ENCODE measurements at regions not wholly inside any gene's neighbourhood (a gene's known extent, or its start where the extent isn't known, plus 50 kb on each side); places are given as distances from the start of the nearest gene placed in this dataset.
"Not testable (repeated sequence)": the region's sequence is repeated elsewhere in the genome, so short reads cannot be mapped to it uniquely, and the experiment has no call there.

- TF ChIP-seq POLR2A (IDR thresholded peaks at IDR 0.05) (no peak), CTCF (IDR thresholded peaks at IDR 0.05) (no peak)
- intact Hi-C loops (cut with DNase I; ENCODE audit: low total_unique reads) = no loop called here
- 39 to 45% methylated on average over 5 of the region's 5 CpGs for WGBS, 2 donors
- H3K4me3 ChIP-seq (ENCODE audit: low read depth, poor library complexity, severe bottlenecking) = no peak overlapping the region
- DNase-seq (ENCODE audit: low spot score in 2 of 2) = no peak
Measured at GRCh38 chr2:5203134-5203755, 488.9 kb upstream of the SOX11 start.

GRCh38 chr2:5206742-5207141 is 485.4 kb upstream of the SOX11 start:
- intact Hi-C loops (cut with DNase I; ENCODE audit: low total_unique reads); DNase-seq (ENCODE audit: low spot score in 2 of 2); H3K4me3 ChIP-seq (ENCODE audit: low read depth, poor library complexity, severe bottlenecking): not testable (repeated sequence)
- 91 to 96% methylated on average over 2 of the region's 2 CpGs for WGBS, 2 donors

- 64 to 65% methylated on average over 8 of the region's 8 CpGs for WGBS, 2 donors
- no peak for TF ChIP-seq POLR2A (IDR thresholded peaks at IDR 0.05)
- TF ChIP-seq CTCF (IDR thresholded peaks at IDR 0.05) = no peak
- intact Hi-C loops (cut with DNase I; ENCODE audit: low total_unique reads) = no loop called here
- H3K4me3 ChIP-seq (ENCODE audit: low read depth, poor library complexity, severe bottlenecking) = no peak overlapping the region
- no peak for DNase-seq (ENCODE audit: low spot score in 2 of 2)
Measured at GRCh38 chr2:5215989-5216607, 476.1 kb upstream of the SOX11 start.

DNA sequence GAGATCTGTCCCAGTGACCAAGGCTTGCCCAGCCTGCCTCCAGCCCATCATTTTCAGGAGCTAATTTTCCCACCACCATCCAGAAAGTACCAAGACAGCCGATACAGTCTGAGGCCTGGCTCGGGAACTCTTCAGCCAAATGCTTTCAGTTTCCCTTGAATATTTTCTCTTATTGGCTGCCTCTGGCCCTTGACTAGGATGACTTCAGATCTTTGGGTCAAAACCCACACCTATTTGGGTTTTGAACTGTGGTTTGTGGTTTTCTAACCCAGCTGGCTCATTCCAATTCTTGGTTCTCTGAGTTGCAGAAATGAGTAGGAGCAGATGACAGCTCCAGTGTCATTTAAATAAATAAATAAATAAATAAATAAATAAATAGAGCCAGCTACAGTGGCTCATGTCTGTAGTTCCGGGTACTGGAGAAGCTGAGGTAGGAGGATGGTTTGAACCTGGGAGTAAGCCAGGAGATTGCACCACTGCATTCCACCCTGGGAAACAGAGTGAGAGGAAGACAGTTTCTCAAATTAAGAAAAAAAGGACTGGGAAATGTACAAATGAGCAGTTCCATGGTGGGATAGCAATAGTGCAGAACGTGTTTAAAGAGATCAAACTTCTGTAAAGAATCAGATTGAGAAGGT is 465.0 kb upstream of the SOX11 start:
- TF ChIP-seq POLR2A (IDR thresholded peaks at IDR 0.05) = no peak
- no peak for TF ChIP-seq CTCF (IDR thresholded peaks at IDR 0.05)
- WGBS, 2 donors = 79 to 80% methylated on average over 4 of the region's 4 CpGs
- DNase-seq (ENCODE audit: low spot score in 2 of 2) = no peak
- no peak overlapping the region for H3K4me3 ChIP-seq (ENCODE audit: low read depth, poor library complexity, severe bottlenecking)
- intact Hi-C loops (cut with DNase I; ENCODE audit: low total_unique reads) = no loop called here

- TF ChIP-seq POLR2A (IDR thresholded peaks at IDR 0.05) = no peak
- no peak for TF ChIP-seq CTCF (IDR thresholded peaks at IDR 0.05)
- H3K4me3 ChIP-seq (ENCODE audit: low read depth, poor library complexity, severe bottlenecking) = no peak overlapping the region
- DNase-seq (ENCODE audit: low spot score in 2 of 2) = no peak
- 34 to 55% methylated on average over 2 of the region's 2 CpGs for WGBS, 2 donors
- intact Hi-C loops (cut with DNase I; ENCODE audit: low total_unique reads) = no loop called here
Measured at GRCh38 chr2:5229574-5229973, 462.6 kb upstream of the SOX11 start.

- WGBS, 2 donors = 69 to 78% methylated on average over 8 of the region's 8 CpGs
- intact Hi-C loops (cut with DNase I; ENCODE audit: low total_unique reads) = no loop called here
Measured at GRCh38 chr2:5230444-5230843, 461.7 kb upstream of the SOX11 start.

More at GRCh38 chr2:5230444-5230843, 461.7 kb upstream of the SOX11 start:
- no peak for DNase-seq (ENCODE audit: low spot score in 2 of 2)
- H3K4me3 ChIP-seq (ENCODE audit: low read depth, poor library complexity, severe bottlenecking) = no peak overlapping the region
- TF ChIP-seq POLR2A (IDR thresholded peaks at IDR 0.05) = no peak

Measured in lower leg skin (tissue), 4 donors.